Nephron (organoid): ENCODE measurements at regions not wholly inside any gene's neighbourhood (a gene's known extent, or its start where the extent isn't known, plus 50 kb on each side); places are given as distances from the start of the nearest gene placed in this dataset.

Experiments used
- H3K27ac Mint-ChIP-seq, 3 experiments: 2 replicates each; pipeline ENCODE4 v1.8.0; 2020; ENCODE audit warnings: mixed read lengths in 3 of 3, mild to moderate bottlenecking in 2 of 3, moderate library complexity in 1 of 3
- H3K27me3 Mint-ChIP-seq: 2 replicates; pipeline ENCODE4 v1.8.0; 2021; ENCODE audit warnings: low read depth, mild to moderate bottlenecking, moderate library complexity, mixed read lengths
- H3K36me3 Mint-ChIP-seq: 2 replicates; pipeline ENCODE4 v1.8.0; 2020; ENCODE audit warnings: low read depth, mixed read lengths
- H3K4me1 Mint-ChIP-seq: 2 replicates; pipeline ENCODE4 v1.8.0; 2020; ENCODE audit warnings: mixed read lengths
- H3K4me3 Mint-ChIP-seq, 3 experiments: 2 replicates each; pipeline ENCODE4 v1.8.0; 2020; ENCODE audit warnings: mild to moderate bottlenecking in 3 of 3, mixed read lengths in 3 of 3, moderate library complexity in 2 of 3
- H3K9me3 Mint-ChIP-seq: 2 replicates; pipeline ENCODE4 v1.8.0; 2020; ENCODE audit warnings: mixed read lengths
- TF ChIP-seq, protein P1 (sequence below), 3 experiments: fragments of 200-600 bp; sonication (generic); IDR thresholded peaks; one replicate each; pipeline ENCODE4 v1.5.0; 2021; ENCODE audit warnings: antibody characterized with exemption in 3 of 3; ENCODE audit not compliant: unreplicated experiment in 3 of 3

DNA sequence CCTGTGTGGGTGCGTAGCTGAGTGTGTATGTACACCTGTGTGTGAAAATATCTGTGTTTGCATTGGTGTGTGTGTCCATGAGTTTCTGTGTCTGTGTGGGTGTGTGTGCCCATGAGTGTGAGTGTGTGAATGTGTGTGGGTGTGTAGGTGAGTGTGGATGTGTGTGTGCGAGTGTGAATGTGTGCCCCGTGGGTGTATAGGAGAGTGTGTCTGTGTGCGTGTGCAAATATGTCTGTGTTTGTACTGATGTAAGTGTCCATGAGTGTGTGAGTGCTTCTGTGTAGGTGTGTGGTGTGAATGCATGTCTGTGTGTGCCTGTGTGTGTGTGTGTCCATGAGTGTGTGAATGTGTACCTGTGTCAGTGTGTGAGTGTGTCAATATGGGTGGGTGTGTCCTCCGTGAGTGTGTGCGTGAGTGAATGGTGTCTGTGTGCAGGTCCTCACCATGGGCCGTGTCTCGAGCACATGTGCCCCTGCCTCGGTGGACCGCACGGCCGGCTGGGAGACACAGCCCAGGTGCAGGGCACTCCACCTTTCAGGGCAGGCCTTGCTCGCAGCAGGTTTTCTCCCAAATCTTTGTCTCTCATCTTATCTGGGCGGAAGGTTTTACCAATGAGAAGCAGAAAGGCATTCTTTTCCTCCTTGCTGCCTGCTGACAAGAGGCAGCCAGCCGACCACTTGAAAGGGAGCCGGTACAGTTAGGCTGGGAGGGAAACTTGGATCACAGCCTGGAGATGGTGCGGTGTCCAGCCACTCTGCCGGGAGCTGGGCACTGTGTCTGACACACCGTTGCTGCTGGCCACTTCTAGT is 107.1 kb upstream of the FAM20C start:
- H3K4me1 Mint-ChIP-seq = peaks cover 54% of the 10 kb centered on the region
- TF ChIP-seq, protein P1, sequence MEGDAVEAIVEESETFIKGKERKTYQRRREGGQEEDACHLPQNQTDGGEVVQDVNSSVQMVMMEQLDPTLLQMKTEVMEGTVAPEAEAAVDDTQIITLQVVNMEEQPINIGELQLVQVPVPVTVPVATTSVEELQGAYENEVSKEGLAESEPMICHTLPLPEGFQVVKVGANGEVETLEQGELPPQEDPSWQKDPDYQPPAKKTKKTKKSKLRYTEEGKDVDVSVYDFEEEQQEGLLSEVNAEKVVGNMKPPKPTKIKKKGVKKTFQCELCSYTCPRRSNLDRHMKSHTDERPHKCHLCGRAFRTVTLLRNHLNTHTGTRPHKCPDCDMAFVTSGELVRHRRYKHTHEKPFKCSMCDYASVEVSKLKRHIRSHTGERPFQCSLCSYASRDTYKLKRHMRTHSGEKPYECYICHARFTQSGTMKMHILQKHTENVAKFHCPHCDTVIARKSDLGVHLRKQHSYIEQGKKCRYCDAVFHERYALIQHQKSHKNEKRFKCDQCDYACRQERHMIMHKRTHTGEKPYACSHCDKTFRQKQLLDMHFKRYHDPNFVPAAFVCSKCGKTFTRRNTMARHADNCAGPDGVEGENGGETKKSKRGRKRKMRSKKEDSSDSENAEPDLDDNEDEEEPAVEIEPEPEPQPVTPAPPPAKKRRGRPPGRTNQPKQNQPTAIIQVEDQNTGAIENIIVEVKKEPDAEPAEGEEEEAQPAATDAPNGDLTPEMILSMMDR (IDR thresholded peaks at IDR 0.05; ENCODE audit: unreplicated experiment in 3 of 3) = no peak
- H3K4me3 Mint-ChIP-seq = no peak overlapping the region
- H3K36me3 Mint-ChIP-seq = no peaks in the 10 kb centered on the region
- H3K9me3 Mint-ChIP-seq = no peaks in the 10 kb centered on the region
- H3K27ac Mint-ChIP-seq = peak overlapping the region in 2 of 3 experiments; percentile 25 to 44
- H3K27me3 Mint-ChIP-seq = peaks cover 25% of the 10 kb centered on the region

DNA sequence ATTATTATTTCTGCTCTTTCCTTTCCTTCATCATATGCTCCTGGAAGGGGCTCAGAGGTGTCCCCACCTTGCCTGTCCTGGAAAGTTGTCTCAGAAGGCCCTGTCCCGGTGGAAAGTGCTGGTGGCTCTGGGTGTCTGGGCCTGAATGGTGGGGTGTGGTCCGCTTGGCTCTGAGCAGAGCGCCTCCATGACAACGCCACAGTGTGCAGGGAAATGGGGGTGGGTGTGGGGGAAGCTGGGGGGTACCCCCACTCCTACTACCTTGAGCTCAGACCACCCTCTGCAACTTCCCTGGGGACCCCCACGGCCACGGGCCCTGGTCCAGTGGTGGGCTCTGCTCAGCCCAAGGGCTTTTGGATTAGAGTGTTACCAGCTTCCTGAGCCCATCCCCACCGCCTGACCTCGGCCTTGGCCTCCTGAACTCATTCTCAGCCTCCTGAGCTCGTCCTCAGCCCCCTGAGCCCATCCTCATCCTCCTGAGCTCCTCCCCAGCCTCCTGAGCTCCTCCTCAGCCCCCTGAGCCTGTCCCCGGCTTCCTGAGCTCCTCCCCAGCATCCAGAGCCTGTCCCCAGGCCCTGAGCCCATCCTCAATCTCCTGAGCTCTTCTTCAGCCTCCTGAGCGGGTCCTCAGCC is 106.4 kb upstream of the FAM20C start:
- Mint-ChIP-seq H3K9me3 (no peaks in the 10 kb centered on the region), H3K4me3 (no peak overlapping the region), H3K4me1 (peaks cover 57% of the 10 kb centered on the region), H3K27me3 (peaks cover 21% of the 10 kb centered on the region), H3K27ac (peak overlapping the region in 1 of 3 experiments; percentile 44), H3K36me3 (no peaks in the 10 kb centered on the region)
- TF ChIP-seq, protein P1 (IDR thresholded peaks at IDR 0.05; ENCODE audit: unreplicated experiment in 3 of 3) = no peak

DNA sequence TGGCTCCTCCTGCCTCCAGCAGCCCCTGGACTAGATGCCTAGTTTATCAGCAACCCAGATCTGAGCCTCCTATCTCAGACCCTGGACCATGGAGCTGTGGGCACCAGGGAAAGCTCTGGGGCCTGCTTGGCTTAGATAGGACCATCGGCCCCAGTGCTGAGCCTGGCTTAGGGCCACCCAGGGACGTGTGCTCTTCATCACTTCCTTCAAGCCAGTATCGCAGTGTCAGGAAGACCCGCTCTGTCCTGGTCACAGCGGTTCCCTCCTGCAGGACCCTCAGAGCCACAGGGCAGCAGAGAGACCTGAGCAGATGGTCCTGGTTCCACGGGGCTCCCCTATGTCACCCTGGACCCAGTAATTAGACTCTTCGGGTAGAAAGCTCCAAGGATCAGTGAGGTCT is 105.7 kb upstream of the FAM20C start:
- Mint-ChIP-seq H3K36me3 (no peaks in the 10 kb centered on the region), H3K4me3 (no peak overlapping the region), H3K27me3 (peaks cover 16% of the 10 kb centered on the region), H3K4me1 (peaks cover 53% of the 10 kb centered on the region), H3K27ac (peak overlapping the region in 1 of 3 experiments; percentile 63), H3K9me3 (no peaks in the 10 kb centered on the region)
- TF ChIP-seq, protein P1 (IDR thresholded peaks at IDR 0.05; ENCODE audit: unreplicated experiment in 3 of 3) = no peak

DNA sequence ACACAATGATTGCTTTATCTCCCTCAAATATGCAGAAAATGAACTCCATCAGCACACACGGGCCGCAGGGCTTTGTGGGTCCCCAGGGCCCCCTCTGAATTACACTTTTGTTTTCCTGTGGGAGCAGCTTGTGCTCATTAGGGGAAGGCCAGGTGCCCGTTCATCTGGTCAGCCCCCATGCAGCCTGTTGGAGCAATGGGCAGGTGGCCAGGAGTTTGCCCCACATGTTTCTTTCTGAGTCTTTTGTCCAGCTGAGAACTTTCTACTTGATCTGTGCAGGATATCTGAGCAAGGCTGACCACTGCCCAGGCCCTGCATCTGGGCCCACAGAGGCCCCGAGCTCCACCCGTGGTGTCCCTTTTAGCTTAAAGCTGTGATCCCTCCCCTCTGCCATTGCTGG is 105.3 kb upstream of the FAM20C start:
- Mint-ChIP-seq H3K36me3 (no peaks in the 10 kb centered on the region), H3K27ac (peak overlapping the region; percentile 27 to 63 (median 48)), H3K27me3 (peaks cover 19% of the 10 kb centered on the region), H3K9me3 (no peaks in the 10 kb centered on the region), H3K4me1 (peaks cover 55% of the 10 kb centered on the region), H3K4me3 (no peak overlapping the region)
- TF ChIP-seq, protein P1 (IDR thresholded peaks at IDR 0.05; ENCODE audit: unreplicated experiment in 3 of 3) = no peak

DNA sequence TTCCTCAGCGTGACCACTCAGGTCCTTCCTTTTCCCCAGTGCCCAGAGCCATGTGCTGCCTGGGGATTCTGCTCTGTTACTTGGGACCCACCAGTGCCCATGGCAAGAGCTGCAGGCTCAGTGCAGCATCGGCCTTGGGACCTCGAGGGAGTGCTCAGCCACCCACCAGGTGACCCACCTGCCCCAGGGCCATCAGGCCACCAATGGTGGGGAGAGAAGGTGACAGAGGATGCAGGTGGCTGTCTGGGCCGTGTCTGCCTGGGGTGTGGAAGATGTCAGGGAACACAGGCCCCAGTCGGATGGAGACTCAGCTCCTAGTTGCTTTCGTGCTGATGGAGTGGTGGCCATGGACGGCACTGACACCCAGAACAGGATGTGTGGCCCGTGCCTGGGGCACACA is 104.7 kb upstream of the FAM20C start:
- H3K9me3 Mint-ChIP-seq = no peaks in the 10 kb centered on the region
- TF ChIP-seq, protein P1 (IDR thresholded peaks at IDR 0.05; ENCODE audit: unreplicated experiment in 3 of 3) = no peak
- no peaks in the 10 kb centered on the region for H3K36me3 Mint-ChIP-seq
- H3K27ac Mint-ChIP-seq = peak overlapping the region in 2 of 3 experiments; percentile 21 to 94
- H3K4me1 Mint-ChIP-seq = peaks cover 61% of the 10 kb centered on the region
- H3K27me3 Mint-ChIP-seq = peaks cover 22% of the 10 kb centered on the region
- no peak overlapping the region for H3K4me3 Mint-ChIP-seq
